MM.1S (cell line): ENCODE measurements at regions not wholly inside any gene's neighbourhood (a gene's known extent, or its start where the extent isn't known, plus 50 kb on each side); places are given as distances from the start of the nearest gene placed in this dataset.

Experiments
- CTCF ChIP-seq: fragments of 300-600 bp; sonication (generic); IDR thresholded peaks from 2 replicates; pipeline ENCODE4 v1.5.1; 2016; ENCODE audit warnings: antibody characterized with exemption, low read length, mixed read lengths
- EZH2 ChIP-seq: fragments of 300-600 bp; sonication (generic); optimal IDR thresholded peaks from 2 replicates; pipeline ENCODE3; 2017; ENCODE audit warnings: low read depth, mild to moderate bottlenecking, antibody characterized with exemption, low read length, mixed read lengths

GRCh38 chr2:133954636-133955035, 299.2 kb upstream of the MGAT5 start:
- TF ChIP-seq CTCF = no peak
- no peak for TF ChIP-seq EZH2
